ENCODE measurements at regions not wholly inside any gene's neighbourhood (a gene's known extent, or its start where the extent isn't known, plus 50 kb on each side); places are given as distances from the start of the nearest gene placed in this dataset.

DNA sequence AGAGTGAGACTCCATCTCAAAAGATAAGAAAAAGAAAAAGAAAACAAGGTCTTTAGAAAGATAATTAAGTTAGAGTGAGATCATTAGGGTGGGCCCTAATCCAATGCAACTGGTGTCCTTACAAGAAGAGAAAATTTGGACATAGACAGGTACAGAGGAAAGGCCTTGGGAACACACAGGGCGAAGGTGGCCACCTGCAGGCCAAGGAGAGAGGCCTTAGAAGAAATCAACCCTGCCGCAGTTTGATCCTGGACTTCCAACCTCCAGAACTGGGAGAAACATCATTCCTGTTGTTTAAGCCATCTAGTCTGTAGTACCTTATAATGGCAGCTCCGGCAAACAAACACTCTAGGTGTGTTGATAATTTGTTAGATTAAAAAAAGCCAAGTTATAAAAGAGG is 491.9 kb downstream of the MED13L start:
- no peaks in the 10 kb centered on the region for H3K36me3 ChIP-seq
- H3K27me3 ChIP-seq (replicated peaks; ENCODE audit: insufficient read depth), result no peaks in the 10 kb centered on the region
- no peaks in the 10 kb centered on the region for H3K4me1 ChIP-seq (ENCODE audit: control insufficient read depth in 1 of 2, low read depth in 2 of 2)
- no peak for ATAC-seq (ENCODE audit: insufficient number of reproducible peaks, low FRiP score, low read depth)
- TF ChIP-seq, protein P1, sequence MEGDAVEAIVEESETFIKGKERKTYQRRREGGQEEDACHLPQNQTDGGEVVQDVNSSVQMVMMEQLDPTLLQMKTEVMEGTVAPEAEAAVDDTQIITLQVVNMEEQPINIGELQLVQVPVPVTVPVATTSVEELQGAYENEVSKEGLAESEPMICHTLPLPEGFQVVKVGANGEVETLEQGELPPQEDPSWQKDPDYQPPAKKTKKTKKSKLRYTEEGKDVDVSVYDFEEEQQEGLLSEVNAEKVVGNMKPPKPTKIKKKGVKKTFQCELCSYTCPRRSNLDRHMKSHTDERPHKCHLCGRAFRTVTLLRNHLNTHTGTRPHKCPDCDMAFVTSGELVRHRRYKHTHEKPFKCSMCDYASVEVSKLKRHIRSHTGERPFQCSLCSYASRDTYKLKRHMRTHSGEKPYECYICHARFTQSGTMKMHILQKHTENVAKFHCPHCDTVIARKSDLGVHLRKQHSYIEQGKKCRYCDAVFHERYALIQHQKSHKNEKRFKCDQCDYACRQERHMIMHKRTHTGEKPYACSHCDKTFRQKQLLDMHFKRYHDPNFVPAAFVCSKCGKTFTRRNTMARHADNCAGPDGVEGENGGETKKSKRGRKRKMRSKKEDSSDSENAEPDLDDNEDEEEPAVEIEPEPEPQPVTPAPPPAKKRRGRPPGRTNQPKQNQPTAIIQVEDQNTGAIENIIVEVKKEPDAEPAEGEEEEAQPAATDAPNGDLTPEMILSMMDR (IDR thresholded peaks at IDR 0.05), result no peak
- no peak for DNase-seq (ENCODE audit: low spot score)
- no peaks in the 10 kb centered on the region for H3K9me3 ChIP-seq
- no peak overlapping the region for H3K4me3 ChIP-seq
- H3K27ac ChIP-seq, result no peak overlapping the region

GRCh38 chr12:115776399-115776798 is 501.1 kb downstream of the MED13L start:
- no peak for ATAC-seq (ENCODE audit: insufficient number of reproducible peaks, low FRiP score, low read depth)

DNA sequence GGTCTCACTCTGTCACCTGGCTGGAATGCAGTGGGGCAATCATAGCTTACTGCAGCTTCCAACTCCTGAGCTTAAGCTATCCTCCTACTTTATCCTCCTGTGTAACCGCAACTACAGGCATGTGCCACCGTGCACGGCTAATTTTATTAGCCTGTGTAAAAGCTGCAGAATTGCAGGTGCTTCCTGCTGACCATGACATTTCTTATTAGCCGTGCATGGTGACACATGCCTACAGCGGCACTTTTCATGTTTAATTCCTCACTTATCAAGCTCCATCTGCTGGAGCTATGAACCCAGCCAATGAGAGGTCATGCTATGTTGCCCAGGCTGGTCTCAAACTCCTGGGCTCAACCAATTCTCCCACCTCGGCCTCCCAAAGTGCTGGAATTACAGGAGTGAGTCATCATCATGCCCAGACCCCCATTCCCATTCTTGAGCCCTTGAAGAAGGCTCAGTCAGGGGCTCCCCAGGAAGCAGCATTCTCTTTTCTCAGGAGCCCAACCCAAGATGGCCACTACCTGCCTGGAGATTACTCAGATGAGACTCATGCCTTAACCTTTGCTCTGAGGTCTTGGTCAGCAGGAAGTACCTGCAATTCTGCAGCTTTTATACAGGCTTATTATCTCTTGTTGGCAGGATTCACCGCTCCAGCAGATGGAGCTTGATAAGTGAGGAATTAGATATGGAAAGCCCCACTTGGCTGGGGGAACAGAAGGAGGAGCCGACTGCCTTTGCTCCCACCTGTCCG is 503.2 kb downstream of the MED13L start:
- TF ChIP-seq, protein P1 (IDR thresholded peaks at IDR 0.05), result no peak
- DNase-seq (ENCODE audit: low spot score) (no peak), ATAC-seq (ENCODE audit: insufficient number of reproducible peaks, low FRiP score, low read depth) (no peak)
- H3K27me3 ChIP-seq (replicated peaks; ENCODE audit: insufficient read depth), result no peaks in the 10 kb centered on the region
- no peak overlapping the region for H3K4me3 ChIP-seq
- H3K9me3 ChIP-seq, result no peaks in the 10 kb centered on the region
- H3K27ac ChIP-seq, result no peak overlapping the region
- no peaks in the 10 kb centered on the region for H3K36me3 ChIP-seq
- no peaks in the 10 kb centered on the region for H3K4me1 ChIP-seq (ENCODE audit: control insufficient read depth in 1 of 2, low read depth in 2 of 2)

More at GRCh38 chr12:115776399-115776798, 501.1 kb downstream of the MED13L start:
- TF ChIP-seq, protein P1 (IDR thresholded peaks at IDR 0.05), result no peak
- Histone ChIP-seq H3K4me3 (no peak overlapping the region), H3K9me3 (no peaks in the 10 kb centered on the region), H3K27ac (no peak overlapping the region), H3K36me3 (no peaks in the 10 kb centered on the region), H3K4me1 (ENCODE audit: control insufficient read depth in 1 of 2, low read depth in 2 of 2) (no peaks in the 10 kb centered on the region), H3K27me3 (replicated peaks; ENCODE audit: insufficient read depth) (no peaks in the 10 kb centered on the region)
- DNase-seq (ENCODE audit: low spot score), result no peak

DNA sequence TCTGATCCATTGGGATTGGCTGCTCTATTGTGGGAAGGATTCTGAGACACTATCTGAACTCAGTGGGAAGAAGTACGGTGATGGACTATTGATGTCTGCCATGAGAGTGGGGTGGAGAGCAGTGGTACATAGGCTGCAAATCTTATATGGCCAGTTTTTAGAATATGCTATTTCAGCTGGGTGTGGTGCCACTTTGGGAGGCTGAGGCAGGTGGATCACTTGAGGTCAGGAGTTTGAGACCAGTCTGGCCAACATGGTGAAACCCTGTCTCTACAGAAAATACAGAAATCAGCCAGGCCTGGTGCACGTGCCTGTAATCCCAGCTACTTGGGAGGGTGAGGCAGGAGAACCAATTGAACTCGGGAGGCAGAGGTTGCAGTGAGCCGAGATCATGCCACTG is 505.9 kb downstream of the MED13L start:
- ATAC-seq (ENCODE audit: insufficient number of reproducible peaks, low FRiP score, low read depth) (no peak), DNase-seq (ENCODE audit: low spot score) (no peak)
- Histone ChIP-seq H3K9me3 (no peaks in the 10 kb centered on the region), H3K27me3 (replicated peaks; ENCODE audit: insufficient read depth) (no peaks in the 10 kb centered on the region), H3K27ac (no peak overlapping the region), H3K36me3 (no peaks in the 10 kb centered on the region), H3K4me1 (ENCODE audit: control insufficient read depth in 1 of 2, low read depth in 2 of 2) (no peaks in the 10 kb centered on the region), H3K4me3 (no peak overlapping the region)
- TF ChIP-seq, protein P1 (IDR thresholded peaks at IDR 0.05), result no peak

- no peak for ATAC-seq (ENCODE audit: insufficient number of reproducible peaks, low FRiP score, low read depth)
- H3K4me3 ChIP-seq, result no peak overlapping the region
- no peak for DNase-seq (ENCODE audit: low spot score)
- no peaks in the 10 kb centered on the region for H3K4me1 ChIP-seq (ENCODE audit: control insufficient read depth in 1 of 2, low read depth in 2 of 2)
- no peak overlapping the region for H3K27ac ChIP-seq
- H3K9me3 ChIP-seq, result no peaks in the 10 kb centered on the region
- TF ChIP-seq, protein P1 (IDR thresholded peaks at IDR 0.05), result no peak
- no peaks in the 10 kb centered on the region for H3K36me3 ChIP-seq
- no peaks in the 10 kb centered on the region for H3K27me3 ChIP-seq (replicated peaks; ENCODE audit: insufficient read depth)
Measured at GRCh38 chr12:115771065-115771464, 506.4 kb downstream of the MED13L start.

Measured in thoracic aorta (tissue), 2 donors.